SK-MEL-5 (cell line): ENCODE measurements at regions not wholly inside any gene's neighbourhood (a gene's known extent, or its start where the extent isn't known, plus 50 kb on each side); places are given as distances from the start of the nearest gene placed in this dataset.
A peak's percentile ranks its signal among the peaks of the same experiment; 100 is the strongest.

Experiments
- DNase-seq: peaks from one replicate; pipeline ENCODE4 v3.0.0-alpha.2; 2016; ENCODE audit warnings: low read depth, low spot score
- in situ Hi-C: cut with HindIII; loops from 2 replicates; pipeline ENCODE4 v1.10.0; 2016; ENCODE audit warnings: low sequenced_read_pairs, high pct_unique_total_duplicates, low pct_unique_long_range_greater_than_20kb

- in situ Hi-C loops, result no loop called here
These were observed 359.5 kb downstream of the DTWD2 start for GRCh38 chr5:118628660-118629354.

GRCh38 chr5:118620233-118620632, 368.1 kb downstream of the DTWD2 start:
- DNase-seq, result no peak
- in situ Hi-C loops, result no loop called here

More at GRCh38 chr5:118628660-118629354, 359.5 kb downstream of the DTWD2 start:
- DNase-seq, result no peak

- no peak for DNase-seq
- in situ Hi-C loops, result no loop called here
These were observed 368.5 kb downstream of the DTWD2 start for GRCh38 chr5:118619823-118620222.

- in situ Hi-C loops, result no loop called here
- no peak for DNase-seq
These were observed 372.1 kb downstream of the DTWD2 start for GRCh38 chr5:118616281-118616680.

- in situ Hi-C loops, result no loop called here
- no peak for DNase-seq
These were observed 373.5 kb downstream of the DTWD2 start for GRCh38 chr5:118614731-118615456.

- in situ Hi-C loops, result no loop called here
- DNase-seq, result peak; percentile 72
These were observed 376.9 kb downstream of the DTWD2 start for GRCh38 chr5:118611332-118611945.

GRCh38 chr5:118606940-118607339, 381.4 kb downstream of the DTWD2 start:
- no peak for DNase-seq
- in situ Hi-C loops, result no loop called here

GRCh38 chr5:118605761-118606160, 382.6 kb downstream of the DTWD2 start:
- no peak for DNase-seq
- in situ Hi-C loops, result no loop called here

GRCh38 chr5:118604106-118604505, 384.2 kb downstream of the DTWD2 start:
- in situ Hi-C loops, result no loop called here

GRCh38 chr5:118603278-118603677, 385.1 kb downstream of the DTWD2 start:
- in situ Hi-C loops, result no loop called here
- no peak for DNase-seq

More at GRCh38 chr5:118604106-118604505, 384.2 kb downstream of the DTWD2 start:
- no peak for DNase-seq

- in situ Hi-C loops, result no loop called here
- no peak for DNase-seq
These were observed 390.0 kb downstream of the DTWD2 start for GRCh38 chr5:118598311-118598710.

- in situ Hi-C loops, result no loop called here
- DNase-seq, result no peak
These were observed 390.8 kb downstream of the DTWD2 start for GRCh38 chr5:118597543-118597942.

GRCh38 chr5:118596255-118596654, 392.1 kb downstream of the DTWD2 start:
- peak; percentile 84 for DNase-seq
- in situ Hi-C loops, result no loop called here

GRCh38 chr5:118593003-118593328, 395.4 kb downstream of the DTWD2 start:
- peak; percentile 19 for DNase-seq
- in situ Hi-C loops, result no loop called here

GRCh38 chr5:118592229-118593002, 395.9 kb downstream of the DTWD2 start:
- in situ Hi-C loops, result no loop called here
- DNase-seq, result no peak

- no peak for DNase-seq
- in situ Hi-C loops, result no loop called here
These were observed 397.5 kb downstream of the DTWD2 start for GRCh38 chr5:118590806-118591205.

- in situ Hi-C loops, result no loop called here
- no peak for DNase-seq
These were observed 407.4 kb downstream of the DTWD2 start for GRCh38 chr5:118580949-118581348.

GRCh38 chr5:118578093-118578492, 410.3 kb downstream of the DTWD2 start:
- no peak for DNase-seq
- in situ Hi-C loops, result no loop called here
